Loucy (cell line): ENCODE measurements at regions not wholly inside any gene's neighbourhood (a gene's known extent, or its start where the extent isn't known, plus 50 kb on each side); places are given as distances from the start of the nearest gene placed in this dataset.

Source experiments
- H2AFZ ChIP-seq: fragments of 200-600 bp; sonication (generic); 2 replicates; pipeline ENCODE4 v1.6.0; 2016; ENCODE audit warnings: antibody characterized with exemption, mild to moderate bottlenecking, low read length, moderate library complexity
- H3F3A ChIP-seq: fragments of 200-600 bp; 2 replicates; pipeline ENCODE4 v1.6.0; 2016; ENCODE audit warnings: antibody characterized with exemption, low read depth, mild to moderate bottlenecking
- H3K27me3 ChIP-seq: fragments of 200-600 bp; sonication (generic); 2 replicates; pipeline ENCODE4 v1.6.1; 2014; ENCODE audit warnings: low read length, mild to moderate bottlenecking; ENCODE audit not compliant: insufficient read depth, poor library complexity, severe bottlenecking
- H3K36me3 ChIP-seq: fragments of 200-600 bp; sonication (generic); 2 replicates; pipeline ENCODE4 v1.6.1; 2016; ENCODE audit warnings: low read length; ENCODE audit not compliant: insufficient read depth
- H3K4me1 ChIP-seq: fragments of 200-600 bp; sonication (generic); 2 replicates; pipeline ENCODE4 v1.5.1; 2014; ENCODE audit warnings: low read length, mild to moderate bottlenecking; ENCODE audit not compliant: insufficient read depth, poor library complexity, severe bottlenecking
- H3K4me2 ChIP-seq: fragments of 200-600 bp; sonication (generic); 2 replicates; pipeline ENCODE4 v1.6.0; 2014; ENCODE audit warnings: antibody characterized with exemption, low read length, low read depth, mild to moderate bottlenecking; ENCODE audit not compliant: poor library complexity, severe bottlenecking
- H3K4me3 ChIP-seq: fragments of 200-600 bp; sonication (generic); 2 replicates; pipeline ENCODE4 v1.5.1; 2014; ENCODE audit warnings: low read length, mild to moderate bottlenecking, mixed read lengths; ENCODE audit not compliant: poor library complexity, severe bottlenecking
- H3K79me2 ChIP-seq: fragments of 200-600 bp; sonication (generic); 2 replicates; pipeline ENCODE4 v1.6.1; 2014; ENCODE audit warnings: low read length; ENCODE audit not compliant: insufficient read depth
- H3K9ac ChIP-seq: fragments of 200-600 bp; sonication (generic); 2 replicates; pipeline ENCODE4 v1.6.0; 2014; ENCODE audit warnings: mild to moderate bottlenecking, low read depth, low read length, moderate library complexity; ENCODE audit not compliant: poor library complexity, severe bottlenecking
- H3K9me2 ChIP-seq: fragments of 200-600 bp; sonication (generic); replicated peaks from 2 replicates; pipeline ENCODE4 v1.6.1; 2016; ENCODE audit warnings: low read depth, low read length, mixed read lengths
- H3K9me3 ChIP-seq: fragments of 200-600 bp; sonication (generic); 2 replicates; pipeline ENCODE4 v1.6.1; 2014; ENCODE audit warnings: mild to moderate bottlenecking, antibody characterized with exemption, low read length, low read depth; ENCODE audit not compliant: insufficient read depth
- H4K20me1 ChIP-seq: fragments of 200-600 bp; sonication (generic); 2 replicates; pipeline ENCODE4 v1.6.0; 2014; ENCODE audit warnings: antibody characterized with exemption, low read length, mild to moderate bottlenecking; ENCODE audit not compliant: insufficient read depth, poor library complexity, severe bottlenecking
- CTCF ChIP-seq: fragments of 200-600 bp; sonication (generic); conservative IDR thresholded peaks from 2 replicates; pipeline ENCODE4 v1.5.1; 2014; ENCODE audit warnings: mild to moderate bottlenecking, antibody characterized with exemption, low read length
- EZH2phosphoT487 ChIP-seq: fragments of 200-600 bp; IDR thresholded peaks from 2 replicates; pipeline ENCODE4 v1.6.1; 2018; ENCODE audit warnings: antibody characterized with exemption, mild to moderate bottlenecking, moderate library complexity, borderline replicate concordance

DNA sequence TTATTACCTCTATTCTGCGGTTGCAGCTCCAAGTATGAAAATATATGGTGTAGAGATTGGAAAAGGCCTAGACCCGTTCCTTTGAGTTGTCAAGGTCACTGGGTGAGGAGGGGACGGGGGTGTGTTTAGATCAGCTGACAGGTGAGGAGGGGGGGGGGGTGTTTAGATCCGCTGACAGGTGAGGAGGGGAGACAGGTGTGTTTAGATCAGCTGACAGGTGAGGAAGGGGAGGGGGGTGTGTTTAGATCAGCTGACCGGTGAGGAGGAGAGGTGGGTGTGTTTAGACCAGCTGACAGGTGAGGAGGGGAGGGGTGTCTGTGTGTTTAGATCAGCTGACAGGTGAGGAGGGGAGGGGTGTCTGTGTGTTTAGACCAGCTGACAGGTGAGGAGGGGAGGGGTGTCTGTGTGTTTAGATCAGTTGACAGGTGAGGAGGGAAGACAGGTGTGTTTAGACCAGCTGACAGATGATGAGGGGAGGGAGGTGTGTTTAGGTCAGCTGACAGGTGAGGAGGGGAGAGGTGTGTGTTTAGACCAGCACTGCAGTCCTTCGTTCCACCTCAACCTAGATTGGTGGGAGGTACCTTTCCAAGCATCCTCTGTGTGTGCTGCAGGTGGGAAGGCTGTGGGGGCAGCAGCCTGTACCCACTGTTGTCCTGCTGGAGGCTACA lies 655.0 kb upstream of the ADARB2 start:
- Histone ChIP-seq H4K20me1 (no peaks in the 10 kb centered on the region), H3K79me2 (no peaks in the 10 kb centered on the region), H3K27me3 (no peaks in the 10 kb centered on the region), H3K36me3 (no peaks in the 10 kb centered on the region), H3K4me3 (no peak overlapping the region), H3K4me2 (no peak overlapping the region), H3K9ac (no peak overlapping the region), H2AFZ (no peak overlapping the region), H3K9me2 (no peaks in the 10 kb centered on the region), H3K4me1 (no peaks in the 10 kb centered on the region), H3F3A (no peaks in the 10 kb centered on the region), H3K9me3 (no peaks in the 10 kb centered on the region)
- TF ChIP-seq CTCF, result no peak
- no peak for TF ChIP-seq EZH2phosphoT487

DNA sequence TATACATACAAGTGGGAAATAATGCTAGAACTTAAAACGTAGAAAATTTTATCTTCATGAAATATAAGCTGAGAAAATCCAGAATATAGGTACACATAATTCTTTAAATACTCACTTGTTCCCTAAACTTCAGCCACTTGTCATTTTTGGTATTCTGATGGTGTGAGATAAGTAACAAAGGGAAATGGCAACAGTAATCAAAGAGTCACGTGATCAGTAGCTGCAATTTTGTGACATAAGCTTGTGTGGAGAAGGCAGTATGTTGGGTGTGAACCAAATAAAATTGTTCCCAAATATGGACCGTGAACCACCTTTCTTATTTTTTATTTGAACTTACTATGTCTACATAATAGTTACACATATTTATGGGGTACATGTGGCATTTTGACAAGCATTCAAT lies 650.3 kb upstream of the ADARB2 start:
- H3F3A ChIP-seq, result no peaks in the 10 kb centered on the region

DNA sequence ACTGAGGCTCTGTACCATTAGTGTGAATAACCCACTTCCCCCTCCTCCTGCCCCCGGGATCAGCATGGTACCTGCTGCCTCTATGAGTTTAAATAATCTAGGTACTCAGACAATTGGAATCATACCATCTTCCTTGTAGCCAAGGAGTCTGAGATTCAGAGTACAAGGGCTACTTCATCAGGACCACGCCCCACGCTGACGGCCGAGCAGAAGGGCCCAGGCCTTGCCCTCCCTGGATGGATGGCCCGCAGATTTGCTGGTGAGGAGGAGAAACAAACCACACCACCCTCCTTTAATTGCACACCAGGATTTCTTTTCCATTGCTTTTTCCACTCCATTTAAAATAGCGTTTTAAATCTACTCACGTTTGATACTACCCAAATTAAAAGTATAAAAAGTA lies 649.9 kb upstream of the ADARB2 start:
- Histone ChIP-seq H3K9me3 (no peaks in the 10 kb centered on the region), H3K36me3 (no peaks in the 10 kb centered on the region), H3K9me2 (no peaks in the 10 kb centered on the region), H4K20me1 (no peaks in the 10 kb centered on the region), H3F3A (no peaks in the 10 kb centered on the region), H3K4me2 (no peak overlapping the region), H3K79me2 (no peaks in the 10 kb centered on the region), H3K9ac (no peak overlapping the region), H3K4me1 (no peaks in the 10 kb centered on the region), H3K27me3 (no peaks in the 10 kb centered on the region), H3K4me3 (no peak overlapping the region), H2AFZ (no peak overlapping the region)
- TF ChIP-seq CTCF (no peak), EZH2phosphoT487 (no peak)

More for the DNA sequence above, 650.3 kb upstream of the ADARB2 start:
- no peaks in the 10 kb centered on the region for H3K27me3 ChIP-seq
- H2AFZ ChIP-seq, result no peak overlapping the region
- H3K9me2 ChIP-seq, result no peaks in the 10 kb centered on the region
- H3K4me3 ChIP-seq, result no peak overlapping the region
- no peaks in the 10 kb centered on the region for H4K20me1 ChIP-seq
- no peaks in the 10 kb centered on the region for H3K79me2 ChIP-seq
- no peaks in the 10 kb centered on the region for H3K36me3 ChIP-seq
- no peaks in the 10 kb centered on the region for H3K4me1 ChIP-seq
- H3K9ac ChIP-seq, result no peak overlapping the region
- no peaks in the 10 kb centered on the region for H3K9me3 ChIP-seq
- TF ChIP-seq CTCF (no peak), EZH2phosphoT487 (no peak)
- H3K4me2 ChIP-seq, result no peak overlapping the region
